H1 (cell line): ENCODE measurements at regions not wholly inside any gene's neighbourhood (a gene's known extent, or its start where the extent isn't known, plus 50 kb on each side); places are given as distances from the start of the nearest gene placed in this dataset.

Experiments used
- POU5F1 ChIP-seq: IDR thresholded peaks from 2 replicates; pipeline ENCODE4 v1.6.1; 2011; ENCODE audit warnings: low read depth, mild to moderate bottlenecking, low read length, moderate library complexity
- SIN3A ChIP-seq, 2 experiments: IDR thresholded peaks in 1 of 2; conservative IDR thresholded peaks in 1 of 2; 2 replicates each; pipeline ENCODE4 v1.6.1; 2011 to 2012; ENCODE audit warnings: low read length in 2 of 2, improper control_type of control experiment in 1 of 2, low read depth in 1 of 2, mild to moderate bottlenecking in 1 of 2
- SIX5 ChIP-seq: IDR thresholded peaks from 2 replicates; pipeline ENCODE4 v1.6.1; 2011; ENCODE audit warnings: mild to moderate bottlenecking, low read depth, low read length

DNA sequence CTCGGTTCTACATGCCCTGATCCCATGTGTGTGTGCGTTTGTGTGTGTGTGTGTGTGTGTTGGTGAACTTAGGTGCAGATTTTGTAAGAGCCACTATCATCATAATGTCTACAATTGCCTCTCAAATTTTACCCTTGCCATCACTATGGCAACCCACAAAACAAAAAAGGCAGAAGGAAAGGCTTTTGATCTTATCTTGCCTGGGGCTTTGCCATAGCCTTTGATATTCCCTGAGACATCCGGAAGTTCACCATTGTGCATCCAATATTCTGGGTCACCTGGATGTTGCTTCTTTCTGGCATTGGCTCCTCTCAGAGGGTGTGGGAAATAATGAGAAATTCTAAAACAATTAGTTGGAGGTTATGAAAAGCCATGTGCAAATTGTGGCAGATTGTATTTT, 114.7 kb downstream of the HAPSTR1 start (continued):
- no peak for TF ChIP-seq SIN3A (conservative IDR thresholded peaks at IDR 0.05 in 1 of 2, IDR thresholded peaks at IDR 0.05 in 1 of 2; ENCODE audit: low read depth in 1 of 2, low read length in 2 of 2)
- TF ChIP-seq SIX5: no peak
- TF ChIP-seq POU5F1: no peak
